ENCODE measurements at regions not wholly inside any gene's neighbourhood (a gene's known extent, or its start where the extent isn't known, plus 50 kb on each side); places are given as distances from the start of the nearest gene placed in this dataset.

DNA sequence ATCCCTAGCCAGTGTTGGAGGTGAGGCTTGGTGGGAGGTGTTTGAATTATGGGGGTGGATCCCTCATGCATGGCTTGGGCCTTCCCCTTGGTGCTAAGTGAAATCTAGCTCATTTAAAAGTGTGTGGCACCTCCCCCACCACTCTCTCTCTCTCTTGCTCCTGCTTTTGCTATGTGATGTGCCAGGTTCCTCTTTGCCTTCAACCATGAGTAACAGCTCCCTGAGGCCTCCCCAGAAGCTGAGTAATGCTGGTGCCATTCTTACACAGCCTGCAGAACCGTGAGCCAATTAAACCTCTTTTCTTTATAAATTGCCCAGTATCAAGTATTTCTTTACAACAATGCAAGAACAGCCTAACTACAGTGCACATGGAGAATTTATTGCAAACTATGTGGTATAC lies 188.8 kb upstream of the POT1 start:
- TF ChIP-seq CTCF (IDR thresholded peaks at IDR 0.05; ENCODE audit: insufficient read depth, low read length, poor library complexity, severe bottlenecking): no peak
- TF ChIP-seq EZH2phosphoT487 (conservative IDR thresholded peaks at IDR 0.05; ENCODE audit: low read length): no peak
